PC-9 (cell line): ENCODE measurements at regions not wholly inside any gene's neighbourhood (a gene's known extent, or its start where the extent isn't known, plus 50 kb on each side); places are given as distances from the start of the nearest gene placed in this dataset.
"Not testable (repeated sequence)": the region's sequence is repeated elsewhere in the genome, so short reads cannot be mapped to it uniquely, and the experiment has no call there.

Experiments used
- EZH2 ChIP-seq: fragments of 200-600 bp; sonication (generic); IDR thresholded peaks from 2 replicates; pipeline ENCODE4 v1.8.0; 2017; ENCODE audit warnings: antibody characterized with exemption, low read depth
- TF ChIP-seq, protein P1 (sequence below): fragments of 200-600 bp; sonication (generic); conservative IDR thresholded peaks from 2 replicates; pipeline ENCODE4 v1.6.1; 2017; ENCODE audit warnings: mixed run types, antibody characterized with exemption, mild to moderate bottlenecking, moderate library complexity

DNA sequence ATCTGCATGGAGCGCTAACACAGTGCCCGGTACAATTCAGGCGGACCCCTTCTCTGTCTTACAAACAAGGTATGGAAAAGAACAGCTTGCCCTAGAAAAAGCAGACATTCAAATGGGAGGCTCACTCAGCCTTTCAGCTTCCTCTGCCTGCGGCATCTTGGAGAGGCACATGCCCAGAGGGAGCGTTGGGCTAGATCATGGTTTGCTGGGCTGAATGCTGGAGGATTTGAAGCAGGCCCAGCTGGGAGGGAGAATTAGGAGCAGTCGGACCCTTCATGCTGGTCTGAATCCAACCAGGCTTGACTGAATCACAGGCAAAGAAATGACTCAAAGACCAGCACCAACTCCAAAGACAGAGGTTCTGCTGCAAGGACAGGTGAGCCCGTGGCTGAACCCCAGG lies 286.7 kb upstream of the FRG1 start:
- TF ChIP-seq, protein P1, sequence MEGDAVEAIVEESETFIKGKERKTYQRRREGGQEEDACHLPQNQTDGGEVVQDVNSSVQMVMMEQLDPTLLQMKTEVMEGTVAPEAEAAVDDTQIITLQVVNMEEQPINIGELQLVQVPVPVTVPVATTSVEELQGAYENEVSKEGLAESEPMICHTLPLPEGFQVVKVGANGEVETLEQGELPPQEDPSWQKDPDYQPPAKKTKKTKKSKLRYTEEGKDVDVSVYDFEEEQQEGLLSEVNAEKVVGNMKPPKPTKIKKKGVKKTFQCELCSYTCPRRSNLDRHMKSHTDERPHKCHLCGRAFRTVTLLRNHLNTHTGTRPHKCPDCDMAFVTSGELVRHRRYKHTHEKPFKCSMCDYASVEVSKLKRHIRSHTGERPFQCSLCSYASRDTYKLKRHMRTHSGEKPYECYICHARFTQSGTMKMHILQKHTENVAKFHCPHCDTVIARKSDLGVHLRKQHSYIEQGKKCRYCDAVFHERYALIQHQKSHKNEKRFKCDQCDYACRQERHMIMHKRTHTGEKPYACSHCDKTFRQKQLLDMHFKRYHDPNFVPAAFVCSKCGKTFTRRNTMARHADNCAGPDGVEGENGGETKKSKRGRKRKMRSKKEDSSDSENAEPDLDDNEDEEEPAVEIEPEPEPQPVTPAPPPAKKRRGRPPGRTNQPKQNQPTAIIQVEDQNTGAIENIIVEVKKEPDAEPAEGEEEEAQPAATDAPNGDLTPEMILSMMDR = not testable (repeated sequence)
- not testable (repeated sequence) for TF ChIP-seq EZH2
